HCT116 (cell line): ENCODE measurements at regions not wholly inside any gene's neighbourhood (a gene's known extent, or its start where the extent isn't known, plus 50 kb on each side); places are given as distances from the start of the nearest gene placed in this dataset.

ENCODE experiments used
- CTCF ChIP-seq, 3 experiments: fragments of 200-600 bp in 1 of 3; sonication (generic) in 1 of 3; IDR thresholded peaks in 2 of 3; conservative IDR thresholded peaks in 1 of 3; 2 replicates each; pipeline ENCODE4 v1.5.1; 2012 to 2017; ENCODE audit warnings: low read depth in 2 of 3, low read length in 2 of 3, antibody characterized with exemption in 1 of 3, borderline replicate concordance in 1 of 3, control low read depth in 1 of 3, mild to moderate bottlenecking in 1 of 3, mixed read lengths in 1 of 3, mixed run types in 1 of 3, moderate library complexity in 1 of 3; ENCODE audit not compliant: insufficient read depth in 1 of 3
- ELF1 ChIP-seq: IDR thresholded peaks from 2 replicates; pipeline ENCODE4 v1.6.1; 2012; ENCODE audit warnings: low read depth, borderline replicate concordance
- POLR2AphosphoS5 ChIP-seq: IDR thresholded peaks from 2 replicates; pipeline ENCODE4 v1.6.1; 2011; ENCODE audit warnings: mild to moderate bottlenecking, low read depth, low read length, moderate library complexity
- YY1 ChIP-seq: IDR thresholded peaks from 2 replicates; pipeline ENCODE4 v1.6.1; 2011; ENCODE audit warnings: low read length, low read depth, moderate library complexity, mild to moderate bottlenecking; ENCODE audit not compliant: insufficient replicate concordance; ENCODE audit errors: extremely low read depth
- TF ChIP-seq, protein P1 (sequence below): IDR thresholded peaks from 2 replicates; pipeline ENCODE4 v1.6.1; 2011; ENCODE audit warnings: mild to moderate bottlenecking, low read length, moderate library complexity; ENCODE audit not compliant: insufficient replicate concordance; ENCODE audit errors: extremely low read depth

DNA sequence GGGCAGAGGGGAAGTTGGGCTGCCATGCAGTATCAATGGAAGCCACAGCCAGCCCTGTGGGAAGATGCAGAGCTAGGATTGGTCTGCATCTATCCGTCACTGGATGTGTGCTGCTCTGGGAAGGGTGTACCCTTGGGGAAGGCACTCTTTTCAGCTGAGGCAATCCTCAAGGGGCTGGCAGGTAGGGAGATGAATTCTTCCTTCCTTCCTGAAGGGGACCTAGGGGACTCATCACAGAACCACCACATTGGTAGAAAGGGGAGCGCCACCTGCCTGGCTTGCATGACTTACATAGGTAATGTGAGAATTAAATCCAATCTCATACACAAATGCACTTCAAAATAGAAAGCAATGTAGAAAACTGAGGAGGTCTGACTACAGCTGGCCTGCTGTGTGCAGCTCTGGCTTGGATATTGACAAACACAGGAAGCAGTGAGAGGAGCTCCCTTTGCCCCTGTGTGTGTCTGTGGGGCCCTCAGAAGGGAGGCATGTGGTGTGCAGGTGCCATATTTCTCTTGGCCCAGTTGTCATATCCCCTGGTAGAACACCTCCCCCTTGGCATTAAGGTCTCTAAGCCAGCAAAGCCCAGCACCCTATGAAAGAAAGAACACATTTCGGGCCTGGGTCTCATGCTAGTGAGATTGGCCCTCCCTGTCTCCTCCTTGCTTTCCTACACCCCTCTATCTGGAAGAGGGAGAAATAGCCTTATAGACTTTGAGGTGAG lies 260.3 kb upstream of the MOCS1 start:
- TF ChIP-seq CTCF (IDR thresholded peaks at IDR 0.05 in 2 of 3, conservative IDR thresholded peaks at IDR 0.05 in 1 of 3; ENCODE audit: borderline replicate concordance in 1 of 3, insufficient read depth in 1 of 3, low read depth in 2 of 3, low read length in 2 of 3), result no peak
- no peak for TF ChIP-seq YY1
- TF ChIP-seq, protein P1, sequence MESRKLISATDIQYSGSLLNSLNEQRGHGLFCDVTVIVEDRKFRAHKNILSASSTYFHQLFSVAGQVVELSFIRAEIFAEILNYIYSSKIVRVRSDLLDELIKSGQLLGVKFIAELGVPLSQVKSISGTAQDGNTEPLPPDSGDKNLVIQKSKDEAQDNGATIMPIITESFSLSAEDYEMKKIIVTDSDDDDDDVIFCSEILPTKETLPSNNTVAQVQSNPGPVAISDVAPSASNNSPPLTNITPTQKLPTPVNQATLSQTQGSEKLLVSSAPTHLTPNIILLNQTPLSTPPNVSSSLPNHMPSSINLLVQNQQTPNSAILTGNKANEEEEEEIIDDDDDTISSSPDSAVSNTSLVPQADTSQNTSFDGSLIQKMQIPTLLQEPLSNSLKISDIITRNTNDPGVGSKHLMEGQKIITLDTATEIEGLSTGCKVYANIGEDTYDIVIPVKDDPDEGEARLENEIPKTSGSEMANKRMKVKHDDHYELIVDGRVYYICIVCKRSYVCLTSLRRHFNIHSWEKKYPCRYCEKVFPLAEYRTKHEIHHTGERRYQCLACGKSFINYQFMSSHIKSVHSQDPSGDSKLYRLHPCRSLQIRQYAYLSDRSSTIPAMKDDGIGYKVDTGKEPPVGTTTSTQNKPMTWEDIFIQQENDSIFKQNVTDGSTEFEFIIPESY, result no peak
- TF ChIP-seq POLR2AphosphoS5, result no peak
- no peak for TF ChIP-seq ELF1
